Mesenchymal stem cell (in vitro differentiated cells and primary cell): ENCODE measurements at regions not wholly inside any gene's neighbourhood (a gene's known extent, or its start where the extent isn't known, plus 50 kb on each side); places are given as distances from the start of the nearest gene placed in this dataset.
"Not testable (repeated sequence)": the region's sequence is repeated elsewhere in the genome, so short reads cannot be mapped to it uniquely, and the experiment has no call there.

Source experiments
- DNase-seq: peaks from one replicate; pipeline ENCODE4 v3.0.0-alpha.2; 2013
- H2AFZ ChIP-seq: one replicate; pipeline ENCODE4 v1.6.1; 2013; ENCODE audit warnings: low read depth, mild to moderate bottlenecking, control low read depth, inconsistent platforms, low read length, moderate library complexity
- H2AK5ac ChIP-seq: 2 replicates; pipeline ENCODE4 v1.6.1; 2013; ENCODE audit warnings: low read length, moderate library complexity, mild to moderate bottlenecking, inconsistent platforms; ENCODE audit not compliant: severe bottlenecking
- H2BK120ac ChIP-seq: one replicate; pipeline ENCODE4 v1.6.1; 2013; ENCODE audit warnings: low read depth, mild to moderate bottlenecking, inconsistent platforms, low read length, moderate library complexity
- H2BK12ac ChIP-seq, 2 experiments: one replicate each; pipeline ENCODE4 v1.6.1; 2013; ENCODE audit warnings: inconsistent platforms in 2 of 2, low read length in 2 of 2, mild to moderate bottlenecking in 2 of 2, moderate library complexity in 2 of 2, control low read depth in 1 of 2
- H2BK15ac ChIP-seq: one replicate; pipeline ENCODE4 v1.6.1; 2013; ENCODE audit warnings: mild to moderate bottlenecking, low read depth, inconsistent platforms; ENCODE audit not compliant: poor library complexity, severe bottlenecking
- H2BK5ac ChIP-seq: 2 replicates; pipeline ENCODE4 v1.6.1; 2013; ENCODE audit warnings: low read depth, mild to moderate bottlenecking, low read length, control low read depth, inconsistent platforms; ENCODE audit not compliant: poor library complexity, severe bottlenecking
- H3K14ac ChIP-seq, 2 experiments: one replicate each; pipeline ENCODE4 v1.6.1; 2013; ENCODE audit warnings: inconsistent platforms in 2 of 2, low read length in 2 of 2, control low read depth in 1 of 2, mild to moderate bottlenecking in 1 of 2, moderate library complexity in 1 of 2
- H3K18ac ChIP-seq, 2 experiments: one replicate each; pipeline ENCODE4 v1.6.1; 2013; ENCODE audit warnings: inconsistent platforms in 2 of 2, low read length in 2 of 2, control low read depth in 1 of 2, low read depth in 1 of 2, mild to moderate bottlenecking in 1 of 2
- H3K23ac ChIP-seq, 2 experiments: one replicate each; pipeline ENCODE4 v1.6.1; 2013; ENCODE audit warnings: inconsistent platforms in 2 of 2, low read length in 2 of 2, mild to moderate bottlenecking in 2 of 2, moderate library complexity in 2 of 2, control low read depth in 1 of 2
- H3K27ac ChIP-seq: 2 replicates; pipeline ENCODE4 v1.5.1; 2013; ENCODE audit warnings: mild to moderate bottlenecking, moderate library complexity, low read length, control low read depth, inconsistent platforms; ENCODE audit not compliant: poor library complexity, severe bottlenecking
- H3K27me3 ChIP-seq, 2 experiments: 2 replicates each; pipeline versions ENCODE4 v1.6.1 to v1.7.0; 2013; ENCODE audit warnings: low read length in 2 of 2, mild to moderate bottlenecking in 2 of 2, moderate library complexity in 2 of 2, control low read depth in 1 of 2, inconsistent platforms in 1 of 2; ENCODE audit not compliant: control insufficient read depth in 1 of 2, insufficient read depth in 1 of 2
- H3K36me3 ChIP-seq, 2 experiments: 2 replicates each; pipeline versions ENCODE4 v1.6.1 to v1.7.0; 2013; ENCODE audit warnings: low read length in 2 of 2, control low read depth in 1 of 2, inconsistent platforms in 1 of 2, low read depth in 1 of 2, mild to moderate bottlenecking in 1 of 2; ENCODE audit not compliant: insufficient read depth in 2 of 2, control insufficient read depth in 1 of 2
- H3K4ac ChIP-seq, 2 experiments: one replicate each; pipeline ENCODE4 v1.6.1; 2013; ENCODE audit warnings: inconsistent platforms in 2 of 2, low read length in 2 of 2, mild to moderate bottlenecking in 2 of 2, moderate library complexity in 2 of 2, control low read depth in 1 of 2, low read depth in 1 of 2
- H3K4me1 ChIP-seq: 2 replicates; pipeline ENCODE4 v1.6.1; 2013; ENCODE audit warnings: low read depth, low read length, control low read depth; ENCODE audit not compliant: control insufficient read depth, insufficient read depth
- H3K4me2 ChIP-seq: 2 replicates; pipeline ENCODE4 v1.6.1; 2013; ENCODE audit warnings: low read length, mild to moderate bottlenecking, inconsistent platforms; ENCODE audit not compliant: poor library complexity, severe bottlenecking
- H3K4me3 ChIP-seq, 2 experiments: 2 replicates each; pipeline versions ENCODE4 v1.5.1 to v1.7.0; 2013; ENCODE audit warnings: low read length in 2 of 2, mild to moderate bottlenecking in 2 of 2, control low read depth in 1 of 2, low read depth in 1 of 2; ENCODE audit not compliant: insufficient read depth in 1 of 2
- H3K79me1 ChIP-seq: replicated peaks from 2 replicates; pipeline ENCODE4 v1.6.1; 2013; ENCODE audit warnings: mild to moderate bottlenecking, control low read depth, low read length, inconsistent platforms; ENCODE audit not compliant: poor library complexity, severe bottlenecking
- H3K9ac ChIP-seq: 2 replicates; pipeline ENCODE4 v1.7.0; 2013; ENCODE audit warnings: mild to moderate bottlenecking, low read length, moderate library complexity
- H3K9me3 ChIP-seq: 2 replicates; pipeline ENCODE4 v1.7.0; 2013; ENCODE audit warnings: mild to moderate bottlenecking, low read length; ENCODE audit not compliant: control insufficient read depth
- H4K8ac ChIP-seq: one replicate; pipeline ENCODE4 v1.6.1; 2013; ENCODE audit warnings: inconsistent platforms, mild to moderate bottlenecking, low read length, moderate library complexity
- H4K91ac ChIP-seq: one replicate; pipeline ENCODE4 v1.6.1; 2013; ENCODE audit warnings: mild to moderate bottlenecking, low read length, inconsistent platforms
- WGBS: methylation state at CpG from one replicate; pipeline ENCODE4 v1.1.7; 2013; ENCODE audit warnings: mixed read lengths; 5-methylcytosine and 5-hydroxymethylcytosine counted together

DNA sequence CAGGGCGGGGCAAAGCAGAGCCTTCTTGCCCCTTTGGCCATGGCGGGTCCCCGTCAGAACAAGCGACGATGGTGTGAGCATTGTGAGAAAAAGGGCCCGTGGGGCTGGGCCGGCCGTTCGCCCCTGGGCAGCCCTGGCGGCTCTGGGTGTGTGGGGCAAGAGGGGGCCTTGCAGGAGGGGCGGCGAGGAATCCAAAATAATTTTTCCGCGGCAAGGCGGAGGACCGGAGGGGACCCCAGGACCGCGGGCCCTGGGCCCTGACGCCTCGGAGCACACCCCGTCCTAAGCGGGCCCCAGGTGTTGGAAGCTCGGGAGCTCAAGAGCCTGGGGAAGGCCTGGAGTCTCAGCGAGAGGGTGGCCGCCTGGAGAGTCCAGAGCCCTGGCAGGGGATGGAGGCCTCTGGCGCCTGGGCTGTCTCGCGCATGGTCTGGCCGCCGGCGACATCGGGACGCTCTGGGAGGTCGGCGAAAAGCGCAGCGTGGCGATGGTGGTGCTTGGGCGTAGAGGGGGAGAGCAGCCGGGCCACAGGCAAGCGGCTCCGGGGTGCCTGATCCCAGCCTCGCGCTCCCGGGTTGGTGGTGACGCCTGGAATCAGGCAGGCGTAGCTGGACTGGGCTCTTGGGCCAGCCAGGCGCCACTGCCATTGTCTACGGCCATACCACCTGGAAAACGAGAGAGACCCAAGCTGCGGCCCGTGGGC, 1469.9 kb downstream of the FOXD4L5 start:
- not testable (repeated sequence) for H3K23ac ChIP-seq, H4K8ac ChIP-seq, H3K9me3 ChIP-seq, H2BK120ac ChIP-seq, H2BK12ac ChIP-seq, DNase-seq, H2BK5ac ChIP-seq, H3K36me3 ChIP-seq, H3K4ac ChIP-seq, H3K4me2 ChIP-seq, H2AFZ ChIP-seq, H4K91ac ChIP-seq, H3K27ac ChIP-seq, H3K79me1 ChIP-seq, H2AK5ac ChIP-seq, H3K4me3 ChIP-seq, H2BK15ac ChIP-seq, H3K4me1 ChIP-seq, H3K14ac ChIP-seq, H3K18ac ChIP-seq, H3K9ac ChIP-seq
- H3K27me3 ChIP-seq, result peaks cover 10 to 13% of the 10 kb centered on the region in 2 experiments
- 91% methylated on average over 32 of the region's 52 CpGs for WGBS

DNA sequence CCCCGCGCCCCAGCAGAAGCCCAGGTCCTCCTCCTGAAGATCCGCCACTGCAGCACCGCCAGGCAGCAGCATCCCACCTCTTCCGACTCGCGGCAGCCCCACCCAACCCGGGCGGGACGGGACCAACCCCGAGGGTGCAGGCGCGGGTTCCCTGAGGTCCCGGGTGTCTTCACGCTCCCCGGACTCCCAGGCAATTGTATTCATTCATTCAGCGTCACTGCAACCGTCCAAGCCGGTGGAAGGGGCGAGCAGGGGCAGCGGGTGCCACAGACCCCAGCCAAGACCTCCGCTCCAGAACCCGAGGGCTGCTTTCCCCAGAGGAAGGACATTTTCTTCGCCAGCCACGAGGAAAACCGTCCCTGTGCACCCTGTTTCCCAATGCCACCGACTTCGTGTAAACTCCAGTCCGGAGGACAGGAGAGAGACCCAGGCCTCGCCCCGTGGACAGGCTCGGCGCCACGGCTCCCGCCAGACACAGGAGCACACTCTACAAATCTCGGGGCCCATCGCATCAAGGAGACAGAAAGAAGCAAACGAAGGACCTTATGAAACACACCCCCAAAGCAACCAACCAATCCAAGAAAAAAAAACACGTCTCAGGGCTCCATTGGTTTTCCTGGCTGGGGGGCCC, 1471.5 kb downstream of the FOXD4L5 start:
- not testable (repeated sequence) for H3K4me3 ChIP-seq, H4K91ac ChIP-seq, H2BK5ac ChIP-seq, H3K36me3 ChIP-seq, H4K8ac ChIP-seq, H3K9ac ChIP-seq, H3K4me1 ChIP-seq, H3K14ac ChIP-seq, H3K18ac ChIP-seq, H3K4ac ChIP-seq, H2BK12ac ChIP-seq, H3K9me3 ChIP-seq, H3K23ac ChIP-seq, DNase-seq, H2AFZ ChIP-seq, H3K79me1 ChIP-seq, H2BK120ac ChIP-seq, H3K4me2 ChIP-seq, H2BK15ac ChIP-seq, H3K27ac ChIP-seq, H2AK5ac ChIP-seq
- H3K27me3 ChIP-seq, result peaks cover 10 to 13% of the 10 kb centered on the region in 2 experiments
- WGBS, result 88% methylated on average over 39 of the region's 39 CpGs

- H3K18ac ChIP-seq, result not testable (repeated sequence)
These were observed 1472.2 kb downstream of the FOXD4L5 start for GRCh38 chr9:63812822-63813221.

GRCh38 chr9:63804205-63804604, 1480.8 kb downstream of the FOXD4L5 start:
- not testable (repeated sequence) for H3K4ac ChIP-seq, H2BK12ac ChIP-seq, H2BK5ac ChIP-seq, H4K91ac ChIP-seq, H2BK15ac ChIP-seq, H3K9ac ChIP-seq, H3K4me1 ChIP-seq, H3K9me3 ChIP-seq, H3K18ac ChIP-seq, DNase-seq, H3K23ac ChIP-seq, H4K8ac ChIP-seq, H3K36me3 ChIP-seq, H2AFZ ChIP-seq, H3K27ac ChIP-seq, H3K79me1 ChIP-seq, H3K4me2 ChIP-seq, H3K4me3 ChIP-seq, H2BK120ac ChIP-seq, H3K27me3 ChIP-seq, H2AK5ac ChIP-seq, H3K14ac ChIP-seq
- WGBS, result 89% methylated on average over 5 of the region's 5 CpGs

More at GRCh38 chr9:63812822-63813221, 1472.2 kb downstream of the FOXD4L5 start:
- not testable (repeated sequence) for H2BK12ac ChIP-seq, H2BK15ac ChIP-seq, H3K4me2 ChIP-seq, H4K8ac ChIP-seq, H2AFZ ChIP-seq, H3K4me3 ChIP-seq, H3K23ac ChIP-seq, H3K36me3 ChIP-seq, DNase-seq, H3K4me1 ChIP-seq, H3K9me3 ChIP-seq, H2BK120ac ChIP-seq, H3K4ac ChIP-seq, H3K27me3 ChIP-seq, H4K91ac ChIP-seq, H2BK5ac ChIP-seq, H3K79me1 ChIP-seq, H3K27ac ChIP-seq, H2AK5ac ChIP-seq, H3K9ac ChIP-seq, H3K14ac ChIP-seq
- WGBS, result 90% methylated on average over 21 of the region's 34 CpGs
